ENCODE measurements at regions not wholly inside any gene's neighbourhood (a gene's known extent, or its start where the extent isn't known, plus 50 kb on each side); places are given as distances from the start of the nearest gene placed in this dataset.

DNA sequence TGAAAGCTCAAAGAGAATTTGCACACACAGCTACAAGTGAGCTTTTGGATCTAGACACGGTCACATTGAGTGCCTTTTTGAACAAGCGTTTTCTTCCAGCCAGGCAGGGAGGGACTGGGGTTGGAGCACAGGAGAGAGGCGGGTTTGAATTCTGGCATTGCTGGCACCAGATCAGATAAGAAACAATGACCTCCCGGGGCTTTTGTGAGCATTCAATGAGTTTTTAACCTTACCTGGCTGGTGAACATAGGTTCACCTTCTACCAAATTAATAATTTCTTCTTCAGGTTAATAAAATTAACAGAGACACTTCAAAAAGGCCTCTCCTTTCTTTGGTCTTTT lies 312.9 kb upstream of the MSX2 start:
- TF ChIP-seq, protein P1, sequence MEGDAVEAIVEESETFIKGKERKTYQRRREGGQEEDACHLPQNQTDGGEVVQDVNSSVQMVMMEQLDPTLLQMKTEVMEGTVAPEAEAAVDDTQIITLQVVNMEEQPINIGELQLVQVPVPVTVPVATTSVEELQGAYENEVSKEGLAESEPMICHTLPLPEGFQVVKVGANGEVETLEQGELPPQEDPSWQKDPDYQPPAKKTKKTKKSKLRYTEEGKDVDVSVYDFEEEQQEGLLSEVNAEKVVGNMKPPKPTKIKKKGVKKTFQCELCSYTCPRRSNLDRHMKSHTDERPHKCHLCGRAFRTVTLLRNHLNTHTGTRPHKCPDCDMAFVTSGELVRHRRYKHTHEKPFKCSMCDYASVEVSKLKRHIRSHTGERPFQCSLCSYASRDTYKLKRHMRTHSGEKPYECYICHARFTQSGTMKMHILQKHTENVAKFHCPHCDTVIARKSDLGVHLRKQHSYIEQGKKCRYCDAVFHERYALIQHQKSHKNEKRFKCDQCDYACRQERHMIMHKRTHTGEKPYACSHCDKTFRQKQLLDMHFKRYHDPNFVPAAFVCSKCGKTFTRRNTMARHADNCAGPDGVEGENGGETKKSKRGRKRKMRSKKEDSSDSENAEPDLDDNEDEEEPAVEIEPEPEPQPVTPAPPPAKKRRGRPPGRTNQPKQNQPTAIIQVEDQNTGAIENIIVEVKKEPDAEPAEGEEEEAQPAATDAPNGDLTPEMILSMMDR (IDR thresholded peaks at IDR 0.05; ENCODE audit: extremely low read depth in 1 of 2, insufficient read depth in 1 of 2, low read depth in 1 of 2, low read length in 2 of 2): no peak
- TF ChIP-seq, protein P2, sequence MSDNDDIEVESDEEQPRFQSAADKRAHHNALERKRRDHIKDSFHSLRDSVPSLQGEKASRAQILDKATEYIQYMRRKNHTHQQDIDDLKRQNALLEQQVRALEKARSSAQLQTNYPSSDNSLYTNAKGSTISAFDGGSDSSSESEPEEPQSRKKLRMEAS (IDR thresholded peaks at IDR 0.05; ENCODE audit: insufficient read depth, insufficient read length): no peak
- no peak for TF ChIP-seq POLR2A (IDR thresholded peaks at IDR 0.05; ENCODE audit: low read depth, low read length)
- no peak for TF ChIP-seq EZH2 (IDR thresholded peaks at IDR 0.05; ENCODE audit: borderline replicate concordance, low read depth, low read length, severe bottlenecking)
- no peak for TF ChIP-seq FOS (IDR thresholded peaks at IDR 0.05; ENCODE audit: borderline replicate concordance, insufficient read depth, low read length)
- no peak for TF ChIP-seq POLR2AphosphoS5 (IDR thresholded peaks at IDR 0.05; ENCODE audit: insufficient read depth, low read depth, low read length)
